ENCODE measurements at regions not wholly inside any gene's neighbourhood (a gene's known extent, or its start where the extent isn't known, plus 50 kb on each side); places are given as distances from the start of the nearest gene placed in this dataset.

GRCh38 chr7:11221984-11222383, 248.3 kb downstream of the PHF14 start:
- DNase-seq (ENCODE audit: extremely low spot score, unreplicated experiment), result no peak
- Mint-ChIP-seq H3K27me3 (no peaks in the 10 kb centered on the region), H3K36me3 (no peaks in the 10 kb centered on the region), H3K4me1 (ENCODE audit: unreplicated experiment) (peaks cover 7% of the 10 kb centered on the region), H3K9me3 (no peaks in the 10 kb centered on the region), H3K4me3 (no peak overlapping the region), H3K27ac (no peak overlapping the region)
- TF ChIP-seq, protein P1, sequence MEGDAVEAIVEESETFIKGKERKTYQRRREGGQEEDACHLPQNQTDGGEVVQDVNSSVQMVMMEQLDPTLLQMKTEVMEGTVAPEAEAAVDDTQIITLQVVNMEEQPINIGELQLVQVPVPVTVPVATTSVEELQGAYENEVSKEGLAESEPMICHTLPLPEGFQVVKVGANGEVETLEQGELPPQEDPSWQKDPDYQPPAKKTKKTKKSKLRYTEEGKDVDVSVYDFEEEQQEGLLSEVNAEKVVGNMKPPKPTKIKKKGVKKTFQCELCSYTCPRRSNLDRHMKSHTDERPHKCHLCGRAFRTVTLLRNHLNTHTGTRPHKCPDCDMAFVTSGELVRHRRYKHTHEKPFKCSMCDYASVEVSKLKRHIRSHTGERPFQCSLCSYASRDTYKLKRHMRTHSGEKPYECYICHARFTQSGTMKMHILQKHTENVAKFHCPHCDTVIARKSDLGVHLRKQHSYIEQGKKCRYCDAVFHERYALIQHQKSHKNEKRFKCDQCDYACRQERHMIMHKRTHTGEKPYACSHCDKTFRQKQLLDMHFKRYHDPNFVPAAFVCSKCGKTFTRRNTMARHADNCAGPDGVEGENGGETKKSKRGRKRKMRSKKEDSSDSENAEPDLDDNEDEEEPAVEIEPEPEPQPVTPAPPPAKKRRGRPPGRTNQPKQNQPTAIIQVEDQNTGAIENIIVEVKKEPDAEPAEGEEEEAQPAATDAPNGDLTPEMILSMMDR (conservative IDR thresholded peaks at IDR 0.05), result no peak

DNA sequence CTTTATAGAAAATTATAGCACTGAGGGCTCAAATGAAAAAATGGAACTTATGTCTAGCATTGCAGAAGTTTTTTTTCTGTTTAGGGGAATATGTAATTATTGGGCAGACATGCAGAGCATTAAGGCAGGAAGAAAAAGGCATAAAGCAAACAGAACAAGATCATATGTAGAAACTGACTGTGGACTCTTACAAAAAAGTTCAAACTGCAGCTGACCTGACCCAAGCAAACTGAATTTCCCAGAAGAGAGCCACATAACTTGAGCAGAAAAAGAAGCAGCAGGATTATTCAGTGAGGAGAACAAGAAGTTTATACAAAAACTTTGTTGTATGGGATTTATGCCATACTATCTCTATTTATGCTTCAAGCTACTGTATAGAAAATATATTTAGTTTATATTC, 250.9 kb downstream of the PHF14 start:
- Mint-ChIP-seq H3K27ac (no peak overlapping the region), H3K9me3 (no peaks in the 10 kb centered on the region), H3K27me3 (no peaks in the 10 kb centered on the region), H3K4me3 (no peak overlapping the region), H3K4me1 (ENCODE audit: unreplicated experiment) (peaks cover 7% of the 10 kb centered on the region), H3K36me3 (no peaks in the 10 kb centered on the region)
- TF ChIP-seq, protein P1 (conservative IDR thresholded peaks at IDR 0.05), result no peak
- DNase-seq (ENCODE audit: extremely low spot score, unreplicated experiment), result no peak

DNA sequence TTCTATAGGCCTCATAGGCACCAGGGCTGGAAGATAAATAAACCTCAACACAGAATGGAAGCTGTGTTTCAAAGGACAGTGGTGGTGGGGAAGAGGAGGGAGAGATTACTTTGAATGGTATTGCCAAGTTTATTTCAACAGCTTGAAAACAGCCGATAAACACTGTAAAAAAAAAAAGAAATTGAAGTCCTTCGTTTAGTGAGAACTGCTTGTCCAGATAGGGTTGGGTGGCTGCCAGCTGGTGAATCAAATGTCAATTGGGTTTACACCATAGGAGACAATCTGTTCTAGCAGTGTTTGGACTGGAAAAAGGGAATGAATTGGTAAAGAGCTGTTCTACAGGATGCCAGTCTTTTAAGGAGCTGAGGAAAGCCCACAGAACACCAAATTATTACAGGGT, 254.8 kb downstream of the PHF14 start:
- Mint-ChIP-seq H3K27me3 (no peaks in the 10 kb centered on the region), H3K36me3 (no peaks in the 10 kb centered on the region), H3K4me3 (no peak overlapping the region), H3K4me1 (ENCODE audit: unreplicated experiment) (peaks cover 7% of the 10 kb centered on the region), H3K9me3 (no peaks in the 10 kb centered on the region), H3K27ac (no peak overlapping the region)
- DNase-seq (ENCODE audit: extremely low spot score, unreplicated experiment), result no peak
- TF ChIP-seq, protein P1 (conservative IDR thresholded peaks at IDR 0.05), result no peak

DNA sequence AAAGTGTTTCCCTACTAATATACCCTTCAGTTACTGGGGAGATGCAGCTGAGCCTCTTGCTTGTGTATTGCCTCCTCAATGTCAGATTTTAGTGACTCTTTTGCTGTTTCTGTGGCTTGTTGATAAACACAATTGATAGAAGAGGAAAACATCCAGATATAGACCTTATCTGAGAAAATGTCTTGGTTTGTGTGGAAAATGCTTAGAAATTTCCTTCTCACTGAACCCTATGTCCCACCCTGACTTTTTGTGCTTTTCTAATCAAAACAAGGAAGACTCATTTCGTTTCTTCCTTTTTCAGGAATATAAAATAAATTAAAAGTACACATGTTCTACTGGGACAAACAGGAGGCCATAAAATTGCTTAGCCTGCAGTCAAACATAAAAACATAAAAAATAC, 257.5 kb downstream of the PHF14 start:
- no peaks in the 10 kb centered on the region for H3K36me3 Mint-ChIP-seq
- TF ChIP-seq, protein P1 (conservative IDR thresholded peaks at IDR 0.05), result no peak
- no peak overlapping the region for H3K27ac Mint-ChIP-seq
- peaks cover 8% of the 10 kb centered on the region for H3K4me1 Mint-ChIP-seq (ENCODE audit: unreplicated experiment)
- no peak for DNase-seq (ENCODE audit: extremely low spot score, unreplicated experiment)
- H3K9me3 Mint-ChIP-seq, result no peaks in the 10 kb centered on the region
- no peak overlapping the region for H3K4me3 Mint-ChIP-seq
- H3K27me3 Mint-ChIP-seq, result no peaks in the 10 kb centered on the region

DNA sequence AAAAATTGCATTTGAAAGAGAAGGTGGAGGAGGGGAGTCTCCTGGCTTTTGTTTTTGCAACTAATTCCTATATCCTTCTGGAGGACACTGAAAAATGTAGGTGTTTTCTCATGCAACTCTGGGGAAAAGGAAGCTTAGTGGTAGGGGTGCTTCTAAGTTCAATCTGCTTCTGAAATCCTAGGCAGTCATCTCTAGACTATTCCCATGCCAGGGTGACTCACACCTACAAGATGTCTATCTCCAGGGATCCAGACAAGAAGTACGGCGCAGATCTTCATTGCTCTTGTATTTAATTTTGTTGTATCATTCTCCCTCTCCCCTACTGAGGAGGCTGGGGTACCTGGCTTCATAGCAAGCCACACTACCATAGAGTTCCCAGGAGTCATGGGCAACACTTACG, 258.8 kb downstream of the PHF14 start:
- TF ChIP-seq, protein P1 (conservative IDR thresholded peaks at IDR 0.05), result no peak
- no peak for DNase-seq (ENCODE audit: extremely low spot score, unreplicated experiment)
- no peaks in the 10 kb centered on the region for H3K36me3 Mint-ChIP-seq
- no peak overlapping the region for H3K27ac Mint-ChIP-seq
- H3K9me3 Mint-ChIP-seq, result no peaks in the 10 kb centered on the region
- H3K4me3 Mint-ChIP-seq, result no peak overlapping the region
- no peaks in the 10 kb centered on the region for H3K27me3 Mint-ChIP-seq
- H3K4me1 Mint-ChIP-seq (ENCODE audit: unreplicated experiment), result peaks cover 8% of the 10 kb centered on the region

- no peaks in the 10 kb centered on the region for H3K9me3 Mint-ChIP-seq
- H3K4me1 Mint-ChIP-seq (ENCODE audit: unreplicated experiment), result peaks cover 8% of the 10 kb centered on the region
- no peaks in the 10 kb centered on the region for H3K36me3 Mint-ChIP-seq
- no peak overlapping the region for H3K27ac Mint-ChIP-seq
- TF ChIP-seq, protein P1 (conservative IDR thresholded peaks at IDR 0.05), result no peak
- H3K4me3 Mint-ChIP-seq, result no peak overlapping the region
- DNase-seq (ENCODE audit: extremely low spot score, unreplicated experiment), result no peak
- H3K27me3 Mint-ChIP-seq, result no peaks in the 10 kb centered on the region
These were observed 260.2 kb downstream of the PHF14 start for GRCh38 chr7:11233871-11234270.

Measured in type B pancreatic cell (in vitro differentiated cells).